Uterus (tissue), 3 donors: ENCODE measurements at regions not wholly inside any gene's neighbourhood (a gene's known extent, or its start where the extent isn't known, plus 50 kb on each side); places are given as distances from the start of the nearest gene placed in this dataset.

Source experiments
- DNase-seq, 2 donors: peaks; one replicate each; pipeline ENCODE4 v3.0.0-alpha.2; 2019 to 2020
- H3K27ac ChIP-seq, 2 donors: fragments of 200-600 bp; sonication (generic); 1 replicate in 1 of 2; 2 replicates in 1 of 2; pipeline ENCODE4 v1.5.1; 2016 to 2018
- H3K27me3 ChIP-seq, 2 donors: fragments of 200-600 bp; sonication (generic); one replicate each; pipeline ENCODE4 v1.5.1; 2018 to 2019; ENCODE audit warnings: control low read depth in 1 of 2
- H3K36me3 ChIP-seq, 2 donors: fragments of 200-600 bp; sonication (generic); one replicate each; pipeline ENCODE4 v1.5.1; 2019; ENCODE audit warnings: control low read depth in 1 of 2
- H3K4me1 ChIP-seq, 2 donors: fragments of 200-600 bp; sonication (generic); one replicate each; pipeline ENCODE4 v1.5.1; 2018 to 2019; ENCODE audit warnings: control low read depth in 1 of 2
- H3K4me3 ChIP-seq, 2 donors: fragments of 200-600 bp; sonication (generic); 1 replicate in 1 of 2; 2 replicates in 1 of 2; pipeline ENCODE4 v1.5.1; 2018 to 2019; ENCODE audit warnings: mild to moderate bottlenecking in 1 of 2
- H3K9me3 ChIP-seq, 2 donors: fragments of 200-600 bp; sonication (generic); one replicate each; pipeline ENCODE4 v1.5.1; 2019; ENCODE audit warnings: control low read depth in 1 of 2
- POLR2A ChIP-seq, 2 donors: fragments of 450-650 bp; IDR thresholded peaks; one replicate each; pipeline ENCODE4 v1.6.1; 2016; ENCODE audit warnings: antibody characterized with exemption in 2 of 2, mild to moderate bottlenecking in 1 of 2, moderate library complexity in 1 of 2
- intact Hi-C: fragments of 100-400 bp; cut with DNase I; formaldehyde crosslinking; loops from one replicate; pipeline ENCODE4 v1.15.1; 2023; ENCODE audit warnings: low total_unique reads
- TF ChIP-seq, protein P1 (sequence below), 4 experiments: fragments of 200-600 bp in 2 of 4; fragments of 450-650 bp in 2 of 4; sonication (generic) in 2 of 4; IDR thresholded peaks; one replicate each; pipeline ENCODE4 v1.5.1; 2016 to 2019; ENCODE audit warnings: antibody characterized with exemption in 4 of 4, mild to moderate bottlenecking in 2 of 4, moderate library complexity in 1 of 4
- donor health status: DM: yes; HTN: yes; CAD: no.

GRCh38 chr4:8682296-8682695, 89.7 kb downstream of the CPZ start:
- Histone ChIP-seq H3K27ac (no peak overlapping the region), H3K4me1 (no peaks in the 10 kb centered on the region), H3K36me3 (no peaks in the 10 kb centered on the region), H3K27me3 (peaks cover 0 to under 1% of the 10 kb centered on the region in 2 donors), H3K9me3 (no peaks in the 10 kb centered on the region), H3K4me3 (no peak overlapping the region)
- TF ChIP-seq, protein P1, sequence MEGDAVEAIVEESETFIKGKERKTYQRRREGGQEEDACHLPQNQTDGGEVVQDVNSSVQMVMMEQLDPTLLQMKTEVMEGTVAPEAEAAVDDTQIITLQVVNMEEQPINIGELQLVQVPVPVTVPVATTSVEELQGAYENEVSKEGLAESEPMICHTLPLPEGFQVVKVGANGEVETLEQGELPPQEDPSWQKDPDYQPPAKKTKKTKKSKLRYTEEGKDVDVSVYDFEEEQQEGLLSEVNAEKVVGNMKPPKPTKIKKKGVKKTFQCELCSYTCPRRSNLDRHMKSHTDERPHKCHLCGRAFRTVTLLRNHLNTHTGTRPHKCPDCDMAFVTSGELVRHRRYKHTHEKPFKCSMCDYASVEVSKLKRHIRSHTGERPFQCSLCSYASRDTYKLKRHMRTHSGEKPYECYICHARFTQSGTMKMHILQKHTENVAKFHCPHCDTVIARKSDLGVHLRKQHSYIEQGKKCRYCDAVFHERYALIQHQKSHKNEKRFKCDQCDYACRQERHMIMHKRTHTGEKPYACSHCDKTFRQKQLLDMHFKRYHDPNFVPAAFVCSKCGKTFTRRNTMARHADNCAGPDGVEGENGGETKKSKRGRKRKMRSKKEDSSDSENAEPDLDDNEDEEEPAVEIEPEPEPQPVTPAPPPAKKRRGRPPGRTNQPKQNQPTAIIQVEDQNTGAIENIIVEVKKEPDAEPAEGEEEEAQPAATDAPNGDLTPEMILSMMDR (IDR thresholded peaks at IDR 0.05), result no peak
- TF ChIP-seq POLR2A (IDR thresholded peaks at IDR 0.05), result no peak
- intact Hi-C loops, result no loop called here
- no peak for DNase-seq

DNA sequence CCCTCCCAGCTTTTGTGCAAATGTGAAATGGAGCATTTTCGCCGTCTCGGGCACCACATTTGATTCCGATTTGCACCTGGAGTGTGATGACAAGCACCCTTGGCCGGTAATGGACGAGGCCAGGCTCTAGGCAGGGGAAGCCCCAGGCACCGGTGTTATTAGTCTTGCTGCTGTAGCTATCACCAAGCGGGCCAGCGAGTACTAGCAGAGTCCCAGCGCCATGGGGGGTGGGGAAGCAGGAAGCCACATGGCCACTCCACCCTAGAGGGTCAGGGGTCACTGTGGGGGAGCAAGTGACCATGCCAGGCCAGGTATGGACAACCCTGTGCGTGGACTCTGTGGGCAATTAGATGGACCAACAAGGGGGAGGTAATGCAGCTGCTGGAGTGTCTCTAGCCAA, 88.8 kb downstream of the CPZ start:
- intact Hi-C loops, result no loop called here

GRCh38 chr4:8679032-8679431, 86.5 kb downstream of the CPZ start:
- H3K9me3 ChIP-seq, result no peaks in the 10 kb centered on the region
- no peaks in the 10 kb centered on the region for H3K4me1 ChIP-seq
- no peaks in the 10 kb centered on the region for H3K36me3 ChIP-seq
- no peak for DNase-seq
- H3K27me3 ChIP-seq, result no peaks in the 10 kb centered on the region
- intact Hi-C loops, result no loop called here
- H3K27ac ChIP-seq, result no peak overlapping the region
- H3K4me3 ChIP-seq, result no peak overlapping the region
- TF ChIP-seq, protein P1 (IDR thresholded peaks at IDR 0.05), result no peak

More for the DNA sequence above, 88.8 kb downstream of the CPZ start:
- Histone ChIP-seq H3K9me3 (no peaks in the 10 kb centered on the region), H3K27ac (no peak overlapping the region), H3K27me3 (no peaks in the 10 kb centered on the region), H3K36me3 (no peaks in the 10 kb centered on the region), H3K4me1 (no peaks in the 10 kb centered on the region), H3K4me3 (no peak overlapping the region)
- DNase-seq, result no peak
- TF ChIP-seq, protein P1 (IDR thresholded peaks at IDR 0.05), result no peak
- no peak for TF ChIP-seq POLR2A (IDR thresholded peaks at IDR 0.05)

DNA sequence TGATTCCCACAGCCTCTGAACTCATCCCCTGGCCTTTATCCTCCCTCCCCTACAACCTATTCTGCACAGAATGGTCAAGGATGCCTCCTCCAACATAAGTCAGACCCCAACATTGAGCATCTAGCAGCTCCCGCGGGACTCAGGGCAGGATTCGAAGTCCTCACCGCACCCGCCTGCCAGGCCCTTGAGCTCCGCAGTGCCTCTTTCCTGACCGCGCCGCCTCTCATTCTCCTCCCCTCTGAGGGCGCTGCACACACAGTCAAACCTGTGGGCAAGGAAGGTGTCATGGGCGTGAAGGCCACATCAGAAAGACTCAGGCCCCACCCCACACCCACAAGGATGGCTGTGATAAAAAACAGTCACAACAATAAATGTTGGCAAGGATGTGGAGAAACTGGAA, 84.1 kb downstream of the CPZ start:
- DNase-seq, result no peak
- H3K27me3 ChIP-seq, result no peaks in the 10 kb centered on the region
- H3K4me3 ChIP-seq, result no peak overlapping the region
- intact Hi-C loops, result no loop called here
- TF ChIP-seq POLR2A (IDR thresholded peaks at IDR 0.05), result no peak
- TF ChIP-seq, protein P1 (IDR thresholded peaks at IDR 0.05), result no peak
- no peaks in the 10 kb centered on the region for H3K9me3 ChIP-seq
- no peaks in the 10 kb centered on the region for H3K4me1 ChIP-seq
- no peak overlapping the region for H3K27ac ChIP-seq
- no peaks in the 10 kb centered on the region for H3K36me3 ChIP-seq

DNA sequence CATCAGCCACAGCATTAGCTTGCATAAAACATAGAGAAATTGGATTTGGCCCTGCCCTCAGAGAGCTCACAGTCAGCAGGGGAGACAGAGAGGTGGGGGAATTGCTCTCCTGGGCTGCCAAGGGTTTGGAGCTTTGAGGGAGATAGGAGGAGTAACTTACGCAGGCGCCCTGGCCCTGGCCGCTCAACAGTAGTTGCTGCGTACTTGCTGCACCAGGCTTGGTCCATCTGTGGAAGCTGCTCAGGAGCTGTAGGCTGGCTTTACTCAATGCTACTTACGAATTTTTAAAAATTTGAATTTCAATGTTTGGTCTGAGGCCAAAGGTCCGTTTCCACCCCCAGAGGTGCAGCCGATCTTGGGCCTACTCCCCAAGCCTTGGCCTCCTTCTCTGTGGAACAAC, 83.3 kb downstream of the CPZ start:
- intact Hi-C loops, result no loop called here
- Histone ChIP-seq H3K4me1 (no peaks in the 10 kb centered on the region), H3K36me3 (no peaks in the 10 kb centered on the region), H3K9me3 (no peaks in the 10 kb centered on the region), H3K27ac (no peak overlapping the region), H3K27me3 (no peaks in the 10 kb centered on the region), H3K4me3 (no peak overlapping the region)
- TF ChIP-seq POLR2A (IDR thresholded peaks at IDR 0.05), result no peak
- TF ChIP-seq, protein P1 (IDR thresholded peaks at IDR 0.05), result no peak
- no peak for DNase-seq
